H1 (cell line): ENCODE measurements at regions not wholly inside any gene's neighbourhood (a gene's known extent, or its start where the extent isn't known, plus 50 kb on each side); places are given as distances from the start of the nearest gene placed in this dataset.
"Not testable (repeated sequence)": the region's sequence is repeated elsewhere in the genome, so short reads cannot be mapped to it uniquely, and the experiment has no call there.

Experiments used
- CTCF ChIA-PET: fragments of 300-600 bp; sonication (Branson Sonifier 250); formaldehyde crosslinking; loops from one replicate; lab custom pipeline; 2021; ENCODE audit not compliant: partially characterized antibody; lab: Charles Lee
- POLR2A ChIA-PET: fragments of 300-600 bp; sonication (Branson Sonifier 250); formaldehyde crosslinking; loops from one replicate; lab custom pipeline; 2021; ENCODE audit warnings: inconsistent platforms; ENCODE audit not compliant: partially characterized antibody; lab: Charles Lee
- DNase-seq, 2 experiments: peaks; one replicate each; pipeline versions ENCODE4 v3.0.0 to v3.0.0-alpha.2; 2010 to 2022; ENCODE audit warnings: low spot score in 2 of 2, low read depth in 1 of 2, mixed read lengths in 1 of 2
- FAIRE-seq: peaks from 2 replicates; lab custom pipeline; 2011; peaks lifted over from hg19 to GRCh38; lab: Jason Lieb, UNC
- H2AFZ ChIP-seq: 2 replicates; pipeline ENCODE4 v1.8.1; 2012; ENCODE audit warnings: low read length, inconsistent platforms
- H2AK5ac ChIP-seq: 2 replicates; pipeline ENCODE4 v1.6.1; 2013; ENCODE audit warnings: low read depth, low read length
- H2BK120ac ChIP-seq: replicated peaks from 2 replicates; pipeline ENCODE3; 2013; ENCODE audit warnings: low read depth, low read length, inconsistent platforms
- H2BK12ac ChIP-seq: 2 replicates; pipeline ENCODE4 v1.6.1; 2013; ENCODE audit warnings: low read depth, low read length
- H2BK15ac ChIP-seq: 2 replicates; pipeline ENCODE4 v1.6.1; 2013; ENCODE audit warnings: low read length
- H2BK20ac ChIP-seq: 2 replicates; pipeline ENCODE4 v1.6.1; 2013; ENCODE audit warnings: low read length
- H2BK5ac ChIP-seq: 2 replicates; pipeline ENCODE4 v1.6.1; 2013; ENCODE audit warnings: low read depth, low read length
- H3K14ac ChIP-seq: 2 replicates; pipeline ENCODE4 v1.6.1; 2013; ENCODE audit warnings: inconsistent platforms; ENCODE audit not compliant: insufficient read length
- H3K18ac ChIP-seq: 2 replicates; pipeline ENCODE4 v1.6.1; 2013; ENCODE audit warnings: low read length; ENCODE audit errors: extremely low read depth
- H3K23ac ChIP-seq: 2 replicates; pipeline ENCODE4 v1.6.1; 2013; ENCODE audit warnings: inconsistent platforms; ENCODE audit not compliant: insufficient read length
- H3K23me2 ChIP-seq: 2 replicates; pipeline ENCODE4 v1.6.1; 2013; ENCODE audit warnings: low read depth, low read length
- H3K27ac ChIP-seq: 2 replicates; pipeline ENCODE4 v1.6.1; 2011; ENCODE audit warnings: low read depth, low read length, inconsistent platforms
- H3K27me3 ChIP-seq, 4 experiments: replicated peaks in 1 of 4; 1 replicate in 1 of 4; 2 replicates in 3 of 4; pipeline versions ENCODE4 v1.6.1 to v1.8.1; 2011 to 2013; ENCODE audit warnings: low read length in 3 of 4, mild to moderate bottlenecking in 3 of 4, inconsistent platforms in 2 of 4, mixed read lengths in 2 of 4, moderate library complexity in 1 of 4; ENCODE audit not compliant: control insufficient read depth in 3 of 4, insufficient read depth in 3 of 4; ENCODE audit errors: extremely low read depth in 1 of 4
- H3K36me3 ChIP-seq, 4 experiments: 2 replicates each; pipeline versions ENCODE4 v1.6.1 to v1.8.1; 2011 to 2013; ENCODE audit warnings: mild to moderate bottlenecking in 4 of 4, low read length in 3 of 4, moderate library complexity in 2 of 4, control low read depth in 1 of 4, inconsistent platforms in 1 of 4; ENCODE audit not compliant: insufficient read depth in 4 of 4, control insufficient read depth in 2 of 4
- H3K4ac ChIP-seq: replicated peaks from 2 replicates; pipeline ENCODE3; 2013; ENCODE audit warnings: low read length, low read depth, mixed read lengths, inconsistent platforms; ENCODE audit not compliant: insufficient read length
- H3K4me1 ChIP-seq, 4 experiments: replicated peaks in 1 of 4; 1 replicate in 1 of 4; 2 replicates in 3 of 4; pipeline versions ENCODE4 v1.6.1 to v1.8.1; 2011 to 2013; ENCODE audit warnings: low read length in 3 of 4, inconsistent platforms in 2 of 4, mixed read lengths in 1 of 4; ENCODE audit not compliant: insufficient read depth in 4 of 4, control insufficient read depth in 3 of 4
- H3K4me2 ChIP-seq, 2 experiments: 2 replicates each; pipeline versions ENCODE4 v1.6.1 to v1.8.1; 2011 to 2013; ENCODE audit warnings: low read depth in 2 of 2, low read length in 2 of 2, control low read depth in 1 of 2, inconsistent platforms in 1 of 2, mild to moderate bottlenecking in 1 of 2; ENCODE audit not compliant: insufficient read depth in 1 of 2
- H3K4me3 ChIP-seq, 4 experiments: fragments of 200-600, 300-600 bp in 1 of 4; sonication (generic), shearing (Covaris generic), sonication (Bioruptor Twin) in 1 of 4; 2 replicates each; pipeline versions ENCODE4 v1.5.1 to v1.8.1; 2011 to 2016; ENCODE audit warnings: low read length in 4 of 4, low read depth in 3 of 4, control low read depth in 2 of 4, inconsistent platforms in 2 of 4, mild to moderate bottlenecking in 2 of 4, mixed read lengths in 1 of 4, moderate library complexity in 1 of 4; ENCODE audit not compliant: insufficient read depth in 2 of 4; ENCODE audit errors: extremely low read depth in 1 of 4
- H3K56ac ChIP-seq: replicated peaks from 2 replicates; pipeline ENCODE3; 2013; ENCODE audit warnings: low read depth, mild to moderate bottlenecking, mixed read lengths, low read length, inconsistent platforms; ENCODE audit not compliant: insufficient read length
- H3K79me1 ChIP-seq: 2 replicates; pipeline ENCODE4 v1.6.1; 2013; ENCODE audit warnings: low read depth, low read length, control low read depth
- H3K79me2 ChIP-seq, 2 experiments: 2 replicates each; pipeline versions ENCODE4 v1.6.1 to v1.8.1; 2012 to 2013; ENCODE audit warnings: low read length in 2 of 2, mild to moderate bottlenecking in 2 of 2, inconsistent platforms in 1 of 2; ENCODE audit not compliant: insufficient read depth in 2 of 2, control insufficient read depth in 1 of 2
- H3K9ac ChIP-seq, 4 experiments: replicated peaks in 1 of 4; 1 replicate in 1 of 4; 2 replicates in 3 of 4; pipeline versions ENCODE4 v1.6.1 to v1.8.1; 2011 to 2013; ENCODE audit warnings: low read depth in 3 of 4, low read length in 3 of 4, control low read depth in 2 of 4, mild to moderate bottlenecking in 2 of 4, moderate library complexity in 2 of 4, inconsistent platforms in 1 of 4; ENCODE audit errors: extremely low read depth in 1 of 4
- H3K9me3 ChIP-seq, 2 experiments: 2 replicates each; pipeline versions ENCODE4 v1.6.1 to v1.8.1; 2012 to 2013; ENCODE audit warnings: mild to moderate bottlenecking in 2 of 2, moderate library complexity in 2 of 2, control low read depth in 1 of 2, inconsistent platforms in 1 of 2, low read depth in 1 of 2, low read length in 1 of 2, mixed read lengths in 1 of 2; ENCODE audit not compliant: insufficient read depth in 2 of 2
- H4K20me1 ChIP-seq, 2 experiments: replicated peaks in 1 of 2; 2 replicates each; pipeline versions ENCODE3 to v1.8.1; 2011 to 2013; ENCODE audit warnings: inconsistent platforms in 2 of 2, low read length in 2 of 2, mild to moderate bottlenecking in 1 of 2; ENCODE audit not compliant: insufficient read depth in 2 of 2, control insufficient read depth in 1 of 2
- H4K5ac ChIP-seq: 2 replicates; pipeline ENCODE4 v1.6.1; 2013; ENCODE audit warnings: low read length, low read depth, mixed read lengths, inconsistent platforms; ENCODE audit not compliant: insufficient read length
- H4K8ac ChIP-seq: 2 replicates; pipeline ENCODE4 v1.8.0; 2013; ENCODE audit warnings: mild to moderate bottlenecking, moderate library complexity, low read length, inconsistent platforms; ENCODE audit not compliant: insufficient read depth; ENCODE audit errors: extremely low read depth
- H4K91ac ChIP-seq: replicated peaks from 2 replicates; pipeline ENCODE3; 2013; ENCODE audit warnings: low read length, mixed read lengths, inconsistent platforms; ENCODE audit not compliant: insufficient read length
- WGBS, 2 experiments: shearing (Covaris generic) in 1 of 2; methylation state at CpG; one replicate each; pipeline versions ENCODE4 v1.1.6 to v1.1.7; 2013 to 2015; ENCODE audit warnings: low lambda C conversion rate in 2 of 2, mixed read lengths in 2 of 2, inconsistent platforms in 1 of 2, low coverage in 1 of 2, missing lambda C conversion rate in 1 of 2; ENCODE audit not compliant: insufficient replicate concordance in 2 of 2, insufficient coverage in 1 of 2, insufficient read length in 1 of 2; ENCODE audit errors: extremely low coverage in 1 of 2, missing lambda C conversion rate in 1 of 2; 5-methylcytosine and 5-hydroxymethylcytosine counted together

GRCh38 chr4:49213250-49213649, 227.2 kb downstream of the CWH43 start:
- H2AFZ ChIP-seq, H3K18ac ChIP-seq, POLR2A ChIA-PET, H3K27me3 ChIP-seq, H4K91ac ChIP-seq, H3K79me2 ChIP-seq, H3K14ac ChIP-seq, H3K79me1 ChIP-seq, H3K36me3 ChIP-seq, H3K4ac ChIP-seq, H4K20me1 ChIP-seq, CTCF ChIA-PET, DNase-seq, H3K4me2 ChIP-seq, H3K56ac ChIP-seq, FAIRE-seq, H3K23ac ChIP-seq, H2BK120ac ChIP-seq, H2AK5ac ChIP-seq, H3K27ac ChIP-seq, H4K8ac ChIP-seq, H2BK5ac ChIP-seq, H4K5ac ChIP-seq, H2BK20ac ChIP-seq, H3K4me3 ChIP-seq, H2BK12ac ChIP-seq, H3K23me2 ChIP-seq, H2BK15ac ChIP-seq, H3K9ac ChIP-seq, H3K4me1 ChIP-seq: not testable (repeated sequence)
- 56% methylated on average over 3 of the region's 3 CpGs; no CpG with 5 or more reads in 1 of the 2 experiments for WGBS, 2 experiments
- H3K9me3 ChIP-seq = peaks cover 59 to 83% of the 10 kb centered on the region in 2 experiments

- FAIRE-seq, H2BK5ac ChIP-seq, H2AK5ac ChIP-seq, POLR2A ChIA-PET, H2BK20ac ChIP-seq, H3K79me2 ChIP-seq, H4K20me1 ChIP-seq, H3K4me1 ChIP-seq, H2BK12ac ChIP-seq, H3K56ac ChIP-seq, H3K14ac ChIP-seq, H2BK120ac ChIP-seq, H4K8ac ChIP-seq, H2BK15ac ChIP-seq, H3K23ac ChIP-seq, H3K27me3 ChIP-seq, H3K27ac ChIP-seq, DNase-seq, H3K4me3 ChIP-seq, H3K23me2 ChIP-seq, H4K91ac ChIP-seq, H4K5ac ChIP-seq, CTCF ChIA-PET, H2AFZ ChIP-seq, H3K18ac ChIP-seq, H3K36me3 ChIP-seq, H3K9ac ChIP-seq, H3K4ac ChIP-seq, H3K79me1 ChIP-seq, H3K4me2 ChIP-seq: not testable (repeated sequence)
- H3K9me3 ChIP-seq = peaks cover 56 to 83% of the 10 kb centered on the region in 2 experiments
- WGBS, 2 experiments = 98% methylated on average over 5 of the region's 5 CpGs; no CpG with 5 or more reads in 1 of the 2 experiments
Measured at GRCh38 chr4:49213750-49214149, 227.7 kb downstream of the CWH43 start.
